Esophagus muscularis mucosa (tissue), 4 donors: ENCODE measurements at regions not wholly inside any gene's neighbourhood (a gene's known extent, or its start where the extent isn't known, plus 50 kb on each side); places are given as distances from the start of the nearest gene placed in this dataset.

Source experiments
- DNase-seq: peaks from one replicate; pipeline ENCODE4 v3.0.0-alpha.2; 2017; ENCODE audit errors: extremely low spot score
- H3K27ac ChIP-seq, 4 donors: fragments of 200-600 bp; sonication (generic); replicated peaks in 1 of 4; 1 replicate in 3 of 4; 2 replicates in 1 of 4; pipeline ENCODE4 v1.5.1; 2016 to 2019; ENCODE audit warnings: mild to moderate bottlenecking in 1 of 4
- H3K27me3 ChIP-seq, 4 donors: fragments of 200-600 bp; sonication (generic); one replicate each; pipeline versions ENCODE4 v1.5.1 to v1.6.0; 2016 to 2019
- H3K36me3 ChIP-seq, 4 donors: fragments of 200-600 bp; sonication (generic); one replicate each; pipeline ENCODE4 v1.5.1; 2016 to 2019
- H3K4me1 ChIP-seq, 4 donors: fragments of 200-600 bp; sonication (generic); one replicate each; pipeline ENCODE4 v1.5.1; 2016 to 2019
- H3K4me3 ChIP-seq, 4 donors: fragments of 200-600 bp; sonication (generic); 1 replicate in 2 of 4; 2 replicates in 2 of 4; pipeline ENCODE4 v1.5.1; 2016 to 2019; ENCODE audit warnings: mild to moderate bottlenecking in 4 of 4, moderate library complexity in 1 of 4
- H3K9me3 ChIP-seq, 4 donors: fragments of 200-600 bp; sonication (generic); 1 replicate in 3 of 4; 2 replicates in 1 of 4; pipeline ENCODE4 v1.5.1; 2016 to 2019
- CTCF ChIP-seq, 3 experiments: fragments of 200-600 bp in 2 of 3; fragments of 450-650 bp in 1 of 3; sonication (generic) in 2 of 3; IDR thresholded peaks; one replicate each; pipeline ENCODE4 v1.5.1; 2017 to 2019; ENCODE audit warnings: antibody characterized with exemption in 3 of 3, mild to moderate bottlenecking in 2 of 3, moderate library complexity in 1 of 3
- EP300 ChIP-seq: sonication (generic); formaldehyde crosslinking; IDR thresholded peaks from one replicate; pipeline ENCODE4 v1.6.1; 2017; ENCODE audit warnings: antibody characterized with exemption
- POLR2A ChIP-seq: fragments of 450-650 bp; IDR thresholded peaks from one replicate; pipeline ENCODE4 v1.6.1; 2017; ENCODE audit warnings: antibody characterized with exemption, moderate library complexity, mild to moderate bottlenecking, low read depth
- POLR2AphosphoS5 ChIP-seq, 2 donors: sonication (generic); formaldehyde crosslinking; IDR thresholded peaks; one replicate each; pipeline ENCODE4 v1.6.1; 2017; ENCODE audit warnings: antibody characterized with exemption in 2 of 2
- WGBS: methylation state at CpG from one replicate; pipeline ENCODE4 v1.1.5; 2018; 5-methylcytosine and 5-hydroxymethylcytosine counted together
- intact Hi-C: fragments of 100-400 bp; cut with DNase I; formaldehyde crosslinking; loops from one replicate; pipeline ENCODE4 v1.15.1; 2023

- no peak for DNase-seq
- no peaks in the 10 kb centered on the region for H3K36me3 ChIP-seq
- TF ChIP-seq POLR2AphosphoS5 (IDR thresholded peaks at IDR 0.05) (no peak), CTCF (IDR thresholded peaks at IDR 0.05) (no peak), POLR2A (no peak), EP300 (no peak)
- H3K4me1 ChIP-seq, result peaks cover 0 to 3% (median 0%) of the 10 kb centered on the region in 4 donors
- no peak overlapping the region for H3K27ac ChIP-seq
- intact Hi-C loops, result no loop called here
- H3K4me3 ChIP-seq, result no peak overlapping the region
- WGBS, result 76% methylated on average over 2 of the region's 2 CpGs
- H3K9me3 ChIP-seq, result no peaks in the 10 kb centered on the region
- H3K27me3 ChIP-seq, result no peaks in the 10 kb centered on the region
Measured at GRCh38 chr7:88485821-88486220, 179.1 kb upstream of the STEAP4 start.

DNA sequence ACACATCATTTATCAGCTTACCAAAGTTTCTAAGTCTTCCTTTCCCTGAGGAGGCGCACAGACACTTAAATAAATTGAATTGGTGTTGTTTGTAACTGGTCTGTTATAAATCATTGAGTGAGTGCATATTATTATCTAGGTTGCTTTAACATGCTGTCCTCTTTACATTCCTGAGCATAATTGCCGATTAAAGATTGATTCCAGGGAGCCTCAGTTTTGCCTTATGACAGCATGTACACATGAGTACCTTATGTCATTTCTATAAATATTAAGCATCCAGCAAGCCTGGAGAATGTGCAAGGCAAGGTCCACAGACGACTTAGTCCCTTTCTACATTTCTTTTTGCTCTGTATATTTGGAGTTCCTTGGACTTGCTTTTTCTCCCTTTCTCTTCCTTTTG is 177.9 kb upstream of the STEAP4 start:
- no peak for DNase-seq
- TF ChIP-seq EP300, result no peak
- no peak for TF ChIP-seq CTCF (IDR thresholded peaks at IDR 0.05)
- no peak for TF ChIP-seq POLR2AphosphoS5 (IDR thresholded peaks at IDR 0.05)
- no peak for TF ChIP-seq POLR2A
- 88% methylated on average over 3 of the region's 3 CpGs for WGBS

DNA sequence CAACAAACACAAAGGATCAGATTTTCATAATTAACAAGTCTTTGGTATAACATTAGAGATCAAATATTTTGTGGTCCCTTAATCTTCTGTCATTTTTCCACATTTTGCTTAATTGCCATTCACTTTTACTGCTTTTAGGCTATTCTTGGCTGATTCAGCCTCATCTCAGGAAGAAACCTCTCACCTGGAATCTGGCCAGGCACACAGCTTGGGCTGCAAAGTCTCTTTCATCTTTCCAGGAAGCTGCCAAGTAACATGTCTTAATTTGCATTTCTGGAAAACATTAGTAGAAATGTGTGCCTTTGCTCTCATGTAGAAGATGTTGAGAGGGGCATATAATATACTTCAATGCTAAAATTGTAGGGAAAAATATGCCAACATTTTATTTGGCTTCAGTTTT is 174.2 kb upstream of the STEAP4 start:
- Histone ChIP-seq H3K27me3 (no peaks in the 10 kb centered on the region), H3K36me3 (no peaks in the 10 kb centered on the region), H3K4me1 (peaks cover 0 to 6% (median 2%) of the 10 kb centered on the region in 4 donors), H3K4me3 (no peak overlapping the region), H3K9me3 (no peaks in the 10 kb centered on the region), H3K27ac (no peak overlapping the region)
- intact Hi-C loops, result no loop called here
- DNase-seq, result no peak
- TF ChIP-seq EP300, result no peak
- TF ChIP-seq POLR2AphosphoS5 (IDR thresholded peaks at IDR 0.05), result no peak
- no peak for TF ChIP-seq CTCF (IDR thresholded peaks at IDR 0.05)
- no peak for TF ChIP-seq POLR2A

More for the DNA sequence above, 177.9 kb upstream of the STEAP4 start:
- H3K4me3 ChIP-seq, result no peak overlapping the region
- H3K9me3 ChIP-seq, result no peaks in the 10 kb centered on the region
- H3K36me3 ChIP-seq, result no peaks in the 10 kb centered on the region
- peaks cover 0 to 6% (median 2%) of the 10 kb centered on the region in 4 donors for H3K4me1 ChIP-seq
- no peaks in the 10 kb centered on the region for H3K27me3 ChIP-seq
- no peak overlapping the region for H3K27ac ChIP-seq
- intact Hi-C loops, result no loop called here

GRCh38 chr7:88480271-88480670 is 173.6 kb upstream of the STEAP4 start:
- H3K4me1 ChIP-seq, result peaks cover 0 to 6% (median 2%) of the 10 kb centered on the region in 4 donors
- H3K27ac ChIP-seq, result no peak overlapping the region
- no peaks in the 10 kb centered on the region for H3K27me3 ChIP-seq
- 29% methylated on average over 3 of the region's 4 CpGs for WGBS
- intact Hi-C loops, result no loop called here
- no peak overlapping the region for H3K4me3 ChIP-seq
- DNase-seq, result no peak
- no peak for TF ChIP-seq POLR2A
- TF ChIP-seq CTCF (IDR thresholded peaks at IDR 0.05), result no peak
- no peak for TF ChIP-seq POLR2AphosphoS5 (IDR thresholded peaks at IDR 0.05)
- TF ChIP-seq EP300, result no peak
- H3K36me3 ChIP-seq, result no peaks in the 10 kb centered on the region
- H3K9me3 ChIP-seq, result no peaks in the 10 kb centered on the region

DNA sequence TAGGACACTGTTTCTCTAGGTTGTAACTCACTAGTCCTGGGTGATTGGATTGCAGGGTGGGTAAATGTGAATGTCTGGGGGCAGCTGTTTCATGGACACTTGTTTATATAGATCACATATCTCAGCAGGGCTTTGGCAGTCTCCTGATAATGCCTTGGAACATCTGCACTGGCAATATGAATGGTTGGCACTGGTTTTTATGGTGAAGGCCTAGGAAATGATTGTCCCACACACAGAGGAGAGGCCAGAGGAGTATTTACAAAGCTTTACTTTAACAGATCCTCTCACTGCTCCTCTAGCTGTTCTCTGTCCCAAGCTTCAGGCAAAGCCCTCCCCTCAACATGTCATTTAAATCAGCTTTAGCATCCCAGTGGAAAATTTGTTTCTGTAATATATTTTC is 171.3 kb upstream of the STEAP4 start:
- no peak for TF ChIP-seq EP300
- TF ChIP-seq CTCF (IDR thresholded peaks at IDR 0.05), result no peak
- TF ChIP-seq POLR2AphosphoS5 (IDR thresholded peaks at IDR 0.05), result no peak
- TF ChIP-seq POLR2A, result no peak
- Histone ChIP-seq H3K27ac (no peak overlapping the region), H3K27me3 (no peaks in the 10 kb centered on the region), H3K36me3 (no peaks in the 10 kb centered on the region), H3K4me1 (peaks cover 0 to 6% (median 2%) of the 10 kb centered on the region in 4 donors), H3K4me3 (no peak overlapping the region), H3K9me3 (no peaks in the 10 kb centered on the region)
- intact Hi-C loops, result no loop called here
- DNase-seq, result no peak
